GM20431 (cell line): ENCODE measurements at regions not wholly inside any gene's neighbourhood (a gene's known extent, or its start where the extent isn't known, plus 50 kb on each side); places are given as distances from the start of the nearest gene placed in this dataset.

Experiments
- in situ Hi-C: fragments of 300-500 bp; cut with MseI, MboI; formaldehyde crosslinking; loops from one replicate; pipeline ENCODE4 v1.15.0; 2020; ENCODE audit warnings: low sequenced_read_pairs; ENCODE audit not compliant: unreplicated experiment

DNA sequence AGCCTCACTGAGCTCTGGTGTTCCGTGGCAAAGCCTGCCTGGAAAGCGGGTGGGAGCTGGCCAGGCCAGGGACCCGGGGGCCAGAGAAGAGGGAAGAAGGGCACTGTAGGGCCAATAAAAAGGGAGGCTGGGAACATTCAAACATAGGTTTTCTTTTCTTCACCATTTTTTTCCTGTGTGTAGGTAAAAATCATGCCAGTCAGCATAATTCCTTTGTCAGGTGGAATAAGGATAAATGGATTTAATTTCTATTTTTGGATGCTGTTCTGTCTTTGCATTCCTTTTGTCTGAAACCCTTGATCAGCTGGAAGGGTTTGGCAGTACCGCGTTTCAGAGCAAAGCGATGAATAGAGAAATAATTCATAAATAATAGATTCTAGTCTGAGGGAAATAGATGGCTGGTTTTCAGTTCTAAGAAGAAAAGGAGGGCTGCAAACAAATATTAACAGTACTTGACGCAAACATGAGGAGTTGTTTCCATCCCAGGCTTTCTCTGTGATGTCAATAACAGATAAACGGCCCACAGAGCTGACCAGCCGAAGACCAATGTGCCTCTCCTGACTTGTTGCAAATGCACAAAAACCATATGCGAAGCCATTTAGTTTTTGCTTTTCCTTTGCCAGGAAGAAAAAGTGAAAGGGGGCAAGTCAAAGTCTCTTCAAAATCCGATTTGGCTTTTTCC, 384.4 kb downstream of the TSN start:
- in situ Hi-C loops = no loop called here

DNA sequence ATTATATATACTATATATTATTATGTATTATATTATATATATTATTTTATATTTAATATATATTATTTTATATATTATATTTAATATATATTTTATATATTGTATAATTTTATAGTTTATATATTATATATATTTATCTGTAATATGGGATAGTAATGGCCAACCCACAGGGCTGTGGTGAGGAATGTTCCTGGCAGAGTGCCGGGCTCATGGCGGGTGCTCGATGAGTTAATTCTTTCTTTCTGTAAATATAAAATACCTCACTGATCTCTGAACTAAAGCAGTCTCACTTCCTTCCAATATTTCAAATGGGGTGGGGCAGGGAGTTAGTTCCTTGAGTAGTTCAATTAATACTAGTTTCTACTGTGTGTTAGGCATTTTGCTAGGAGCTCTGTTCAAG, 389.4 kb downstream of the TSN start:
- in situ Hi-C loops = no loop called here

DNA sequence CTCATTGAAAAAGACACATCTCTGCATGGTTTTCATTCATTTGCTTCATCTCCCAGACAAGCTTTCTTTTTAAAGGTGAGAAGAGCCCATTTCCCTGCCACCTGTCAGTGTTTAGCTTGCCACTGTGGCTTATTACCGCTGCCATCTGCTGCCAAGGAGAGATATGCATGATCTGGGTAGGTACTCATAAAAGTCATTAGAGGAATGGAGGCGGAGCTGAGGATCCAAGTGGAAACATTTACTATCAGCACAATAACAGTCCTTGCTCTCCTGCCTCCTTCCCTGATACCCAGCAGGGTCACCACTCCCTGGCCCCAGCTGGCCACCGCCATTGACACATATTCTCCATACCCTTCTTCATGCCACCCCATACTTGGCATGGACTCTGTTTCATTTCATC, 390.4 kb downstream of the TSN start:
- in situ Hi-C loops = no loop called here

DNA sequence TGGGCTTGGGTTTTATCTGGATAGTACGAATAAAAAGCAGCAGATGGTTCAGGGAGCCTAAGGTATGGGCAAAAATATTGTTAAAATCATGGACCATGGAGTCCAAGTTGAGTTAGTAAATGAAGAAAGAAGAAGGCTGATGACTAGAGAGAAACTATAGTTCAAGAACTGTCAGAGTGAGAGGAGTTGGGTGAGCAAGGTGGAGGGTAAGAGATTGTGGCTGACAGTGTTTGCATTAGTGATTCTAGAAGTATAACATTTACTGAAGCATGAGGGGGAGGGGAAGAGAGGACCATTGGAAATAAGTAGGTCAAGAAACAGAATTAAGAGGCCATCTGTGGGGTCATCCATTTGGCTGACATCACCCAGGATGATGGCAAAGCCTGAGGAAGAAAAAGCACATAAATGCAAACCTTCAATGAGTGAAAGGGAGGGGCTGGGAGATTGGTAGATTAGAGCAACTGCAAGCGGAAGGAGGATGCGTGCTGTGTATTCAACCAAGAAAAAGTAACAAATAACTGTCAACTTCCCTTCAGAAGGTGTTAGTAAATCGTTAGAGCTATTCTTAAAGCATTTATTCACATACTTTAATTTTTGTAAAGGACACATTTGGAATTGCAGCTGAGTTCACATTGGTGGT, 392.8 kb downstream of the TSN start:
- in situ Hi-C loops = no loop called here

DNA sequence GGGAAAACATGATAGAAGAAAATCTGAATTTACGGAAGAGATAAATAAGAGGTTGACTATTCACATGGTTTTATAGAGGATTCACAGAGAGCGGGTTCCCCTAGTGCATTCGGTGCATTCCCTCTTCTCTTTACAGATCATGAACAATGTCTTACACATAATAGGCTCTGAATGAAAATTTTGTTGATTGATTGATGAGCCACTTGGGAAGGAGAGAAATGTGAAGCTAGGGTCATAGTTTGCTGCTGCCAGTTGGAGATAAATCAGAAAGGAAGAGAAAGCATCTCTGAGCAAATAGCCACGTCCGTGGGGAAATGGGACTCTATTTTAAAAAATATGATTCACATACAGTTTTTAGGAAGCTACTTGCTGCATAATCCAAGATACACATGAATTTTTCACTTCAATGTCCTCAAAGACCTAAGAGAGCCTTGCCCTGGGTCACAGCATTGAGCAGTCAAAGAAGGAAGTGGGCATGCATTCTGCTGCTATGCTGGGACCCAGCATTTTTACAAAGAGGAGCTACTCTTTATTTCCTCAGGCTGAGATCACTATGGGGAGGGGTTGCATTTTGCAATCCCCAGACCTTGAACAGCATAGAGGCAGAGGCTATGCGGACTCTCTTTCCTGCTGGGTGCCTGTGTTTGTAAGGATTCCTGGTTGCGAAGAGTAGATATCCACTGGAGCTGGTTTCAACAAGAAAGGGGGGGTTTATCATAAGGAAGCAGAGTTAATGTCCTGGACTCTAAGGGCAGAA, 395.3 kb downstream of the TSN start:
- in situ Hi-C loops = no loop called here

DNA sequence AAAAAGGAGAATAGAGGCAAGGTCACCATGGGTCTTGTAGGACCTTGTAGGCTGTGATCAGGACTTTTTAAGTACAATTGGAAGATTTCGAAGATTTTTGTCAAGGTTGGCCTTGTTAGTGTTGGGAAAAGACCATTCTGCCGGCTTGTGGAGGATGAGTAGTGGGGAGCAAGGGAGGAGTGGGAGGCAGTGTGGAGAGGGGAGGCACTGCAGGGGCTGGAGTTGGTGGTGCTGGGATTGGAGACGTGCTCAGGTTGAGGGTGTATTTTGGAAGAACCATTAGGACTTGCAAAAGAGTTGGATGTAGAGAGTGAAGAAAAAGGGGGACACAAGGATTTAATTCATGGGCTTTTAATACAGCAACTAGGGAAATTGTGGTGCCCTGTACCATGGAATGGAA, 397.1 kb downstream of the TSN start:
- in situ Hi-C loops = no loop called here

DNA sequence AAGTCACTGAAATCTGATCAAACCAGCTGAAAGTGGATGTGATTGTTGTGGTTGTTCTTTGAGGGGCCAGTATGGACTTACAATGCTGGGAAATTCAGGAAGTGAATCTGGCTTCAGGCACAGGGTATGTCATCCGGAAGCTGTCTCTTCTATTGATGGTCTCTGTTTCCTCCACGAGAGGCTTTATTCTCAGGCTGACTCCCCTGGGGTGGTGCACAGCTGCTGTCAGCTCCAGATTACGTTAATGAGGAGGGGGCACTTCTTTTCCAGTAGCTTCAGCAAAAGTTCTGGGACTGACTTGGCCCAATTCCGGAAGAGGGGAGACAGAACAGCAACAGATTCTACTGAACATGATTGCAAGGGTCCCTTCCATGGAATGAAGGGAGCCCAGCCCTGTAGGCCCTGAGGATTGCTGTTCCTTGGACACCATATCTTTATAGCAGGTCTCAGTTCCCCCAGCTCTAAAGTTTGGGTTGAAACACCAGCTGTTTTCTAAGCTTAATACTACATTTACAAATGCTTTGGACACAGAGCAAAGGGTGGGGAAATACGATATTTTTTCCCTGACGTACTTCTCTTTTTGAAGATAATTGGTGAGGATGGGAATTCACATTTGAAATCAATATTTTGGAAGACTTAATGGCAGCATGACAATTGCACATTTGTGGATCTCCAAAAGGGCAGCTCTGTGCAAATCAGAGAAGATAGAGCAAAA, 400.9 kb downstream of the TSN start:
- in situ Hi-C loops = no loop called here

DNA sequence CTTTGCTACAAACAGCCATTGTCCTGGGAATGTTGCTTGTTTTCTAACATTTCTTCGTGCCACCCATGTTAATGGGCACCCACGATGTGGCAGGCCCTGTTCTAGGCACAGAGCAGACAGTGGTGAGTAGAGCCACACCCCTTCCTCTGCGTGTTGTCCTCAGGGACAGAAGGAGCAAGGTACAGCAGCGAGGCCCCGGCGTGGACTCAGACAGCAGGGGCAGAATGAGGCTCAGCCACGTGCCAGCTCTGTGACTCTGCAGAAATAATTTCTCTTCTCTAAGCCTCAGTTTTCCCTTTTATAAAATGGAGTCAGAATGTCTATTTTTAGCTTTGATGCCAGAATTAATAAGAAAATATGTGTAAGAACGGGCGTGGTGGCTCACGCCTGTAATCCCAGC, 401.7 kb downstream of the TSN start:
- in situ Hi-C loops = no loop called here

DNA sequence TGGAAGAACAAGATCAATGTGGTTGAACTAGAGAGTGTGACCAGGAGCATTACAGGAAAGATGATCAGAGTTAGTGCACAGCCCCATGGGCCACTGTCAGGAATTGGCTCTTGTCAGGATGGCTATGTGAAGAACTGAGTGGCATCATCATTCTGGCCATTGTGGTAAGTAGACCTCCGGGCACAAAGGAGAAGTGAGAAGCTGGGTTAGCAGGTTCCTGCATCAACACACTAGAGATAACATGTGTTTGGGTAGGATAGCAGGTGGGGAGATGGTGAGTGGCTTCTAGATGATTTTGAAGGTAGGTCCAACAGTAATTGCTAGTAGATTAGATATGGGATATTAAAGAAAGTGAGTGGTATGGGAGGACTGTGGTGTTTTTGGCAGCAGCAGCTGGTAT, 408.2 kb downstream of the TSN start:
- in situ Hi-C loops = no loop called here

DNA sequence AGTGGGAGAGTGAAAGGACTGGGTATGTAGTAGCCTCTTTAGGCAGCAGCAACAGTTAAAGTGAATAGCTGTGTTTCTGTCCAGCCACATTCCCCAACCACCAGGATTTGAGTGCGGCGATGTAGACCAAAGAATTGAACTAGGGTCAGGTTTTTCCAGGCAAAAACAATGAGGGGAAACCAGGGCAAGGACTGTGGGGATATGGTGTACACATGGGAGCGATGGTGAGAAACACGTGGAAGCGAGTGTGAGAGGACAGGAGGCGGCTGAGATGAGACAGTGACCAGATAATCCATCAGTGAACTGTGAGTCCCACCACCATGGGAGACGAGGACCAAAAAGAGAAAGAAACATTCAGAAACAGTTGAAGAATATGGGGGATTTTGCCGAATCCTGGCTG, 409.5 kb downstream of the TSN start:
- in situ Hi-C loops = no loop called here

DNA sequence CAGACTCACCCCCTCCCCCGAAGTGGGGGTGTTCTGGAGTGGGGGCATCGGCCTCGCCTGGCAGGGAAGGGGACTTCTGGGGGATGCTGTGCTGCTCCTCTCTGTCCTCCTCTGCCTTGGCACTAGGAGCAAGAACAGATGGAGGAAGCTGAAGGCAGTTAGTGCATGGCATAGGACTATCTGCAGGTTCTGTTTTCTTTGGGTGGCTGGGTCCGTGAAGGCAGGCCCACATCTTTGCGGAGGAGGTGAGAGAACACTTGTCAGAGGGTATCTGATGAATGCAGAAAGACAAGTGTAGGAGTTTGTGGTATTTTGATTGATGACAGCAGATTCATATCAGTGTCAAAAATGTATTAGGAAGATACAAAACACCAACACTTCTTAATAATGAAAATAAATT, 411.4 kb downstream of the TSN start:
- in situ Hi-C loops = no loop called here

DNA sequence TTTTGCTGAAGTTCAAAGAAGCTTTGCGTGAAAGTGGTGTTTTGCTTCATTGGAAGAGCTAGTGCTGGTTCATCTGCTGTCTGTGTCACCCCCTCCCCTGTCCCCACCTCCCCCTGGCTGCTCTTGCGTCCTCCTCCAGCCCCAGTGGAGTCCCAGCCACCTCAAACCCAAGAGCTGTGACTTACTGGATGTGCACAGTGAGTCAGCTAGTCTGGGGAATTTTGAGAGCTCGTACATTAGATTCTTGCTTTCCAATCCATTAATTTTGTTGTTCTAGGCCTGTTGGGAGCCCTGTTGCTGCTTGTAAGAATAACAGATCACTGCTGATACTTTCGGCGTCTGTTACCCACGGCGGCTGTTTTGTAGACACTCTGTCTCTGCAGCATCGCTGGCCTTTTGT, 412.1 kb downstream of the TSN start:
- in situ Hi-C loops = no loop called here

DNA sequence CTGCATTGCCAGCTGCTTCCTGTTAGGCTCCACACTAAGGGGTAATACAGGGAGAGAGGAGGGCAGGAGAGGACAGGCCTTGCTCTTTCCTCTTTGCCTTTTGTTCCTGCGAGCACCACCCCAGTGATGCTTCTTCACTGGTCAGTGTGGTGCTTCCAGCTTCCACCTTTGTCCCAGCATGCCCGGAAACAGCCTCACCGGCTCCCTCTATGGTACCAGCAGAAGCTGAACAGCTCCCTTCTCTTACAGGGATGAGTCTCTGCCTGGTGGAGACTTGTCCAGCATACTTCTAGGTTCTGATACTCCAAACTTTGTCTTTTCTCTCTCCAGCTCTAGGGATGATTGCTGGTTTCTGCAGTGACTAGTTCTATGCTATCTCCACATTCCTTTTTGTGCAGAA, 413.3 kb downstream of the TSN start:
- in situ Hi-C loops = no loop called here

DNA sequence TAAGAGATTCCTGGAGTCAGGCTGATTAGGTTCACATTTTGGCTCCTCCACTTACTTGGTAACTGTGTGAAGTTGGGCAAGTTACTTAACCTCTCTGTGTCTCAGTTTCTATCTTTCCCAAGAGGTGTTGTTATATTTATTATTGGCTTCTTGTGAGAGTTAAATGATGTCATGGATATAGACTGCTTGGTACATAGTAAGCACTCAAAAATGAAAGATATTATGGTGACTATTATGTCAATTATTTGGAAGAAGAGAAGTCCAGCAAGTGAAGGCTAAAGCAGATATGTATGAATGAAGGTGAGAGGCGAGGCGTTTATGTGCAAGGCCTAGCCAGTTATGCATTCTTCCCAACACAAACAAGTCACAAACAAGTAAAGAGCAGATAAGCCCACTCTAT, 417.4 kb downstream of the TSN start:
- in situ Hi-C loops = no loop called here

DNA sequence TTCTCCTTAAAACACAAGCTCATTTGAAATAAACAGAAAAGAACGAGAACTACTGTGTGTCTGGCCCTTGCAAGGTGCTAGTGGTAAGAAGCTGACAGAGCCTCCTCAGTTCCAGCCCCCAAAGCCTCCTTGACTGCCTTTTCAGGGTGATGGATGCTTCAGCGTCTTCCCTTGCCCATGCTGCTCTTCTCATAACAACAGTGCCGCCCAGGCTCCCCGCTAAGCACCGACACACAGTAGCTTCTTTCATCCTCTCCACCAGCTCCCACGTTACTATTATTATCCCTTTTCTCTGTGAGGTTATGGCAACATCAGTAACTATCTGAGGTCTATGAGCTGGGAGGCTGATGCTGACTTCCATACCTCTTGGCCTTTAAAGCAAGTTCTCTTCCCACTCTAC, 418.6 kb downstream of the TSN start:
- in situ Hi-C loops = no loop called here

DNA sequence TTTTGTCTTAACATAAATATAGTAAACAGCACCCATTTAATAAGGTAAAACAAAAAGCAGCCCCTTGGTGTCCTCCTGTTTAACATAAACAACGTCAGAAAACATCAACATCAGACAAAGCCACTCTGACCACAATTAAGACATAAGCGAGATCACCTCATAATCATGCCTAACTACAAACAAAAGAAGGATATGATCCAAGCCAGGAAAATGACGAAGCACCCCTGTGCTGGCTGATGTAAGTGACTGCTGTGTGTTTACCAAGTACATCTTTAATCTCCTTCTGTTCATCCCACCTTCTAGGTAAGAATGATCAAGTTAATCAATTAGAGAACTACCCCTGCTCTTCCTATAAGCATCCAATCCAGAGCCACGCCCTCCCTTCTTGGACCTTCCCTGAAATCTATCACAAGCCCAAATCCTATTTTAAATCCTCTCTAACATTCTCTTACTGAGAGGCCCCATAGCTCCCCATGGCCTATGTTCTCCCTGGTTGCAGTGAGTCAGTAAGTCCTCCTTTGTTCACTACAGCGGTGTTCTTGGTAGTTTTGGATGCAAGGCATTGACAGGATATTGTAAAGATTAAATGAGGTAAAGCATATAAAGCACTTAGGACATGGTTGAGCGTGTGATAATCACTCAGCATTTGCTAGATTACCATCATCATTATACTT, 424.2 kb downstream of the TSN start:
- in situ Hi-C loops = no loop called here

DNA sequence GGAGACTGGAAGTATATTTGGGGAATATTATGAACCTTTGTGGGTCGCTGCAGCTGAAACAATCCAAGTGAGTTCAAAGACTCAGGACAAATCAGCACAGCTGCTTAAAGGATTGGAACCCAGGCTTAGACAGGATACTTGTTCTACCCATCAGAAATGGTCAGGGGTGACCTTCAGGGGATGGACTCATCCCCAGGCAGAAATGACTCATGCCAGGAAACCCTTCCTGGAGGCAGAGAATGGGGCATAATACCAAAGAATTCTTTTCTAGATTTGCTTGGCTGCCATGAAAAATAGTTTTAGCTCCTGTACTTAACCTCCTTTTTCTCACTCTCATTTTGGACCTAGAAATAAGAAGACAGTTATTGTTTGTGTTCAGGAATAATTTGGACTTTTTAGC, 425.5 kb downstream of the TSN start:
- in situ Hi-C loops = no loop called here

DNA sequence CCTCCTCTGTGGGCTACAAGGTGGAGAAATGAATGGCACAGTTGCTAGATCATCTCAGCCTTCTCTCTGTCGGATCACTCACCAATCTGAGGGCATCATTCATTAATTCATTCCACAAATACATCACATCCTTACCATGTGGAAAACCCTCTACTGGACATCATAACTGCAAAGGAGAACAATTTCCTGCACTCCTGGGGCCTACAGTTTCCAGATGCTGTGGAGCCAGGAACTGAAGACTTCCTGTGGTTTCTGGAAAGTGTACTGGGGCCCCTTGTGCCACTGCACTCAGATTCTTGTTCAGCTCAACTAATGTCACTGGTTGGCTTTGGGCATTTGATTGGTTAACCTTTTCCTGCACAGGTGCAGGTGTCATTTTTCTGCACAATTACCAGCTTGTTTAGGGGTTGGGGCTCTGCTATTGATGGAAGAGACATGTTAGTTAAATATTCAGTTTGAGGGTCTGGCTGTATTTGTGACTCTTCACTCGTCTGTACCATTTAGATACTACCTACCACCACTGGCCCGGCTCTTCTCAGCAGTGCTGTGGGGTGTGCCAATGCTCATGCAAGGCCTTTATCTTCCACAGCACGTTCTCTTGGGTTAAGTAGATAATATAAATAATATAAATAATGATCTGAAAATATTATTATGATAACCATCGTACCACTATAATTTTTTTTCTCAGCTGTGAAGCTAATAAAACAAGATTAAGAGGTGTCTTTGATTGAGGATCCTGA, 427.3 kb downstream of the TSN start:
- in situ Hi-C loops = no loop called here

DNA sequence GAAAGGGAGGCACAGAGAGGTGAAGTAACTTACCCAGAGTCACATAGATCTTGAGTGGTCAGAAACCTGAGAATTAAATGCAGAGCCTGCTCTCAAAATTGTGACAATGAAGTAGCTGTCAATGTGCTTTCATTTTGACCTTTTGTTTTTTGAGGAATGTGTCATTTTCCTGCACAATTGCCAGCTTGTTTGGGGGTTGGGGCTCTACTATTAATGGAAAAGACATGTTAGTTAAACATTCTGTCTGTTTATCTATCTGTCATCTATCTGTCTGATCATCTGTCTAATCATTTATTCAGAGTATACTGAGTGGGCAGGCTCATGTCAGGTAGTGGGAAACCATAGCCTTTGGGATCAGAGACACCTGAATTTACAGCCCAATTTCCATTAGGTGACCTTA, 428.4 kb downstream of the TSN start:
- in situ Hi-C loops = no loop called here

DNA sequence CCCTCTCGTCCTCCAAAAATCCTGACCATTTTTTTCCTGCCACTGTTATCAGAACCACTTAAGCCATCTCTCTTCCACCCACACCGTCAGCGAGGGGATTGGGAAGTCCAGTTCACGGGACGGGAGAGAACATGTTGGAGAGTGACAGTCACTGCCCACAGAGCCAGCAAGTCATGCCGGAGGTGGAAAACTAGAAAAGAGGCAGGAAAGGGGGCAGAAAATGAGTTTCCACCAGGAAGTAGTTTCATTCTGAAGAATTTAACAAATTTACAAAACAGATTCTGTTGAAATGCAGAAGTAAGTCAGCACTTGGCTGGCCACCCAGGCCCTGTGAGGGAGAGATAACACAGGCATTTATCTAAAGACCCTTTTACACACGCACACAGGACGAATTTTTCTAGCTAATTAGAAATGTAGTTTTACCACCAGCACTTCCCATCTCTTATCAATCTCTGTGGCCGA, 431.3 kb downstream of the TSN start:
- in situ Hi-C loops = no loop called here
